Lower leg skin (tissue), 4 donors: ENCODE measurements at regions not wholly inside any gene's neighbourhood (a gene's known extent, or its start where the extent isn't known, plus 50 kb on each side); places are given as distances from the start of the nearest gene placed in this dataset.
A peak's percentile ranks its signal among the peaks of the same experiment; 100 is the strongest.

Experiments
- DNase-seq, 2 donors: peaks; one replicate each; pipeline ENCODE4 v3.0.0-alpha.2; 2019; ENCODE audit warnings: low spot score in 2 of 2
- H3K4me3 ChIP-seq: fragments of 200-600 bp; sonication (generic); 2 replicates; pipeline ENCODE4 v1.5.1; 2017; ENCODE audit warnings: mild to moderate bottlenecking, low read depth; ENCODE audit not compliant: poor library complexity, severe bottlenecking
- CTCF ChIP-seq, 3 donors: fragments of 450-650 bp; IDR thresholded peaks; one replicate each; pipeline ENCODE4 v1.5.1; 2016; ENCODE audit warnings: antibody characterized with exemption in 3 of 3, mild to moderate bottlenecking in 3 of 3, moderate library complexity in 2 of 3
- POLR2A ChIP-seq, 2 donors: fragments of 450-650 bp; IDR thresholded peaks; one replicate each; pipeline ENCODE4 v1.6.1; 2016 to 2017; ENCODE audit warnings: antibody characterized with exemption in 2 of 2, mild to moderate bottlenecking in 1 of 2, moderate library complexity in 1 of 2
- WGBS, 2 donors: methylation state at CpG; one replicate each; pipeline ENCODE4 v1.1.5; 2018; 5-methylcytosine and 5-hydroxymethylcytosine counted together
- intact Hi-C: fragments of 100-400 bp; cut with DNase I; formaldehyde crosslinking; loops from one replicate; pipeline ENCODE4 v1.15.0; 2023; ENCODE audit warnings: low total_unique reads

DNA sequence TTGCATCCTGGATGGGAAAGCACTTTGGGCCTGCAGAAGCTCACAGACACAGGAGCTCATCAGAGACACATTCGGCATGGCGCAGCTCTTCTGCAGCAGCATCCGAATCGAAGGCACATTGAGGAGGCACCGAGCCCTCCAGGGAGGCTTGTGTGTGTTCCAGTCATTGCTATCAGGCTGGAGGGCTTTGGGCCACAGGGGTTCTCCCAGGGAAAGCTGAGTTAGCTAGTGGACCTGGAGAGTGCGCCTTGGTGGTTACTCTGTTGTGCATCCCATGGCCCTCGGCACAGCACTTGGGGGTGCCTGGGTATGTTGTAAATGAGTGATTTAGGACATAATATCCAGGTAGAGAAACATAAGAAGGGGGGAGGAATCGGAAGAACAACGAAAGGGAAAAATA, 388.7 kb upstream of the RNF32 start:
- no peak overlapping the region for H3K4me3 ChIP-seq

GRCh38 chr7:156240532-156240931, 400.0 kb upstream of the RNF32 start:
- no peak for DNase-seq
- intact Hi-C loops: no loop called here

More for the DNA sequence above, 388.7 kb upstream of the RNF32 start:
- 91 to 92% methylated on average over 9 of the region's 9 CpGs for WGBS, 2 donors
- TF ChIP-seq POLR2A (IDR thresholded peaks at IDR 0.05) (no peak), CTCF (IDR thresholded peaks at IDR 0.05) (no peak)
- DNase-seq: no peak
- intact Hi-C loops: no loop called here

GRCh38 chr7:156238366-156239133, 402.0 kb upstream of the RNF32 start:
- no peak for DNase-seq
- H3K4me3 ChIP-seq: no peak overlapping the region
- 87 to 89% methylated on average over 19 of the region's 19 CpGs for WGBS, 2 donors
- intact Hi-C loops: no loop called here
- TF ChIP-seq CTCF (IDR thresholded peaks at IDR 0.05): no peak
- no peak for TF ChIP-seq POLR2A (IDR thresholded peaks at IDR 0.05)

More at GRCh38 chr7:156240532-156240931, 400.0 kb upstream of the RNF32 start:
- no peak overlapping the region for H3K4me3 ChIP-seq
- TF ChIP-seq POLR2A (IDR thresholded peaks at IDR 0.05): no peak
- TF ChIP-seq CTCF (IDR thresholded peaks at IDR 0.05): no peak

DNA sequence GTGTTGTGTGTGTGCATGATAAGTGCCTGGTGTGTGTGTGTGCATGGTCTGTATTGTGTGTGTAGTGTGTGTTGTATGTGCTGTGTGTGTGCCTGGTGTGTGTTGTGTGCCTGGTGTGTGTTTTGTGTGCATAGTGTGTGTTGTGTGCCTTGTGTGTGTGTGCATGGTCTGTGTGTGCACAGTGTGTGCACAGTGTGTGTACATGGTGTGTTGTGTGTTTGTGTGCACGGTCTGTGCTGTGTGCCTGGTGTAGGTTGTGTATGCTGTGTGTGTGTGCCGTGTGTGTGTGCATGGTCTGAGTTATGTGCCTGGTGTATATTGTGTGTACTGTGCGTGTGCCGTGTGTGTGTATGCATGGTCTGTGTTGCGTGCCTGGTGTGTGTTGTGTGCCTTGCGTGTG, 403.0 kb upstream of the RNF32 start:
- intact Hi-C loops: no loop called here
- no peak overlapping the region for H3K4me3 ChIP-seq
- WGBS, 2 donors: 94 to 95% methylated on average over 5 to 6 of the region's 6 CpGs
- DNase-seq: peak in 1 of 2 donors; percentile 23
- TF ChIP-seq CTCF (IDR thresholded peaks at IDR 0.05) (peak in 1 of 3 donors; percentile 13), POLR2A (IDR thresholded peaks at IDR 0.05) (no peak)

GRCh38 chr7:156236936-156237599, 403.5 kb upstream of the RNF32 start:
- H3K4me3 ChIP-seq: no peak overlapping the region
- WGBS, 2 donors: 88 to 89% methylated on average over 15 of the region's 15 CpGs
- intact Hi-C loops: no loop called here
- TF ChIP-seq CTCF (IDR thresholded peaks at IDR 0.05): no peak
- no peak for TF ChIP-seq POLR2A (IDR thresholded peaks at IDR 0.05)
- peak in 1 of 2 donors; percentile 50 for DNase-seq
